NCI-H1048 (cell line): ENCODE measurements at regions not wholly inside any gene's neighbourhood (a gene's known extent, or its start where the extent isn't known, plus 50 kb on each side); places are given as distances from the start of the nearest gene placed in this dataset.
"Not testable (repeated sequence)": the region's sequence is repeated elsewhere in the genome, so short reads cannot be mapped to it uniquely, and the experiment has no call there.

Experiments
- DNase-seq: peaks from one replicate; lab custom pipeline; 2025; lab: John Stamatoyannopoulos, UW

DNA sequence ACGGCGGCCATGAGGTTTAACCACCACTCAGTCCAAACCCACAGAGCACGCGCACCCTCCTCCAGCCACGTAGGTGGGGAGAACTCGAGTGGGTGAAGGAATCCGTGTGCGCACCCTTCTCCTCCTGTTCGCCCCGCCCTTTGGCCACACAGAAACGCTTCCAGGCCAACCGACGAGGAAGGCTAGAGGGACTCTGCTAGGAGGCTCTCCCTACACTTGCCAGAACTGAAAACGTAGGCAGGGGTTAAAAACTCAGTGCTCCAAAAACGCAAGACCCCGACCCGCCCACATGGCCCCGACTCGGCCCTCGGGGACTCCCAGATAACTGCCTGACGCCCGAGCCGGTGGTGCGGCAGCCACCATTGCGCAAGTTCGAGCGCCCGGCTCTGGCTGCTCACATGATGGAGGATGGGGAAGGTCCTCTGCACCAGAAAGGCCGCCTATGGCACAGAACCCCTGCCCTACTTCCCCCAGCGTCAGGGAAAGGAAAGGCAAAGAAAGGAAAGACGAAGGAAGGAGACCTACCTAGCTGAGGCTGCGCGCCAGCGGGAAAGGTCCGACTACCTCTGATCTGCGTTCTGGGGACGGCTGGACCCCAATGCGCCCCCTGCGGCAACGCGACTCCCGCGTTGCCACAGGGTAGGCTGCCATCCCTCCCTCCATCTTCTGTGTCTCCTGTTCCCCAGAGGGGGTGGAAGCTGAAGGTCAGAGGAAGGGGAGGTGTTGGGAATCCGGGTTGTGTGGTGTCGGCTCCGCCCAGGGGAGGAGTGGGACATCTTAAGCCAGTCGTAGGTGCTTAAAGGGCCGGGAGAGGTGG, 201.9 kb upstream of the AGTR2 start:
- DNase-seq: peak; percentile 12

DNA sequence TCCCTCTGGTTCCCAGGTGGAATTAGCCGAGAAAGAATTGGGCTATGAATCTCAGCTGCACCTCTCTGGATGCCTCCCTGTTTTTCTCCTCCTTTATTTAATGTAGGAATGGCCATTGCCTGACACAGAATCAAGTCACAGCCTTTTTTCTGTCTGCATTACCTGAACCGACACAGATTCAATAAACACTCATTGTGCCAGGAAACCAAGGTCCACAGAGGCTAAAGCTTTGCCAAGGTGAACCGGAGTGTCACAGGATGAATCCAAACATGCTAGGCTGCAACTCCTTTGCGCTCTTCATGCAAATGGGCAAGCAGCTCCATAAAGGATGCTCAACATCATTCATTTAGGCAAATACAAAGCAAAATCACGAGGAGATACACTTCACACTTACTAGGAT, 199.8 kb upstream of the AGTR2 start:
- no peak for DNase-seq

DNA sequence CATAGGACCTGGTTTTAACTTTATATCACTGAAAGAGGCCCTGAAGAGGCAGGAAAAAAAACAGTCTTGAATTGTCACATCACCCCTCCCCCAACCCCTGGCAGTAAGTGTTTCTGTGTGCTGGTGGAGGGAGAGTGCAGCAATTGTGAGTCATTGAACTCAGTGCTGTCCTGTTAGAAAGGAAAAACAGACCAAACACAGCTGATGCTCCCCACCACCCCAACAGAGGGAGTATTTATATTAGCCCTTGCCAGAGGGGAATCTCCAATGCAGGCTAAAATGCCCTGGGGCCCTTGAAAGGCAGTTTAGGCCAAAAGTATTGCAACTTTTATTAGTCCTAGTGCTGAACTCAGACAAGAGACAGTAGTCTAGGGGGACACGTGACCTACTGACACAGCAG, 197.8 kb upstream of the AGTR2 start:
- no peak for DNase-seq

- no peak for DNase-seq
Measured at GRCh38 chrX:115978068-115978467, 192.5 kb upstream of the AGTR2 start.

DNA sequence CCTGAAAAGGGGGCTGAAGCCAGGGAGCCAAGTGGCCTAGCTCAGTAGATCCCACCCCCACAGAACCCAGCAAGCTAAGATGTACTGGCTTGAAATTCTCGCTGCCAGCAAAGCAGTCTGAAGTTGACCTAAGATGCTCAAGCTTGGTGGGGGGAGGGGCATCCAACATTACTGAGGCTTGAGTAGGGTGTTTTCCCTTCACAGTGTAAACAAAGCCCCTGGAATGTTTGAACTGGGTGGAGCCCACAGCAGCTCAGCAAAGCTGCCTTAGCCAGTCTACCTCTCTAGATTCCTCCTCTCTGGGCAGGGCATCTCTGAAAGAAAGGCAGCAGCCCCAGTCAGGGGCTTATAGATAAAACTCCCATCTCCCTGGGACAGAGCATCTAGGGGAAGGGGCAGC, 187.4 kb upstream of the AGTR2 start:
- not testable (repeated sequence) for DNase-seq

DNA sequence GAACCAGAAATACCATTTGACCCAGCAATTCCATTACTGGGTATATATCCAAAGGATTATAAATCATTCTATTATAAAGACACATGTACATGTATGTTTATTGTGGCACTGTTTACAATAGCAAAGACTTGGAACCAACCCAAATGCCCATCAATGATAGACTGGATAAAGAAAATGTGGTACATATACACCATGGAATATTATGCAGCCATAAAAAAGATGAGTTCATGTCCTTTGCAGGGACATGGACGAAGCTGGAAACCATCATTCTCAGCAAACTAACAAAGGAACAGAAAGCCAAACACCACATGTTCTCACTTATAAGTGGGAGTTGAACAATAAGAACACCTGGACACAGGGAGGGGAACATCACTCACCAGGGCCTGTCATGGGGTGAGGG, 183.1 kb upstream of the AGTR2 start:
- DNase-seq: not testable (repeated sequence)

DNA sequence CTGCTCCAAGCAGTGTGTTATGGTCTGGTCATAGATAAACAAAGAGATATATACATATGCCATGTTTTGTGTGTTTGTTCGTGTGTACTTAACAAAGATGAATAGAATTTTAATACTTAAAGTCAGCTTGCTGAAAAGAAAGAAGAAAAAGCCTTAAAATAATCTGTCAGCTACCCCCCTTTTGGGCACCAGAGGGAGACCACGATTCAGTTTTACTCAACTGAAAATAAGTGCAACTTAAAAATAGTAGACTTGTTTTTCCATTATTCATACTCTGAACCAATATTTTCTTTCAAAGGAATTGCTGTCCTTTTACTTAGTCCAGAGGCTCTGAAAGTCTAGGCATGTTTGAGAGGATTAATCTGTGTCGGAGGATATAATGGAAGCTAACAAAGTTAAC, 181.7 kb upstream of the AGTR2 start:
- DNase-seq: no peak

- no peak for DNase-seq
Measured at GRCh38 chrX:115989686-115990085, 180.9 kb upstream of the AGTR2 start.

- no peak for DNase-seq
Measured at GRCh38 chrX:116009346-116009745, 161.2 kb upstream of the AGTR2 start.

DNA sequence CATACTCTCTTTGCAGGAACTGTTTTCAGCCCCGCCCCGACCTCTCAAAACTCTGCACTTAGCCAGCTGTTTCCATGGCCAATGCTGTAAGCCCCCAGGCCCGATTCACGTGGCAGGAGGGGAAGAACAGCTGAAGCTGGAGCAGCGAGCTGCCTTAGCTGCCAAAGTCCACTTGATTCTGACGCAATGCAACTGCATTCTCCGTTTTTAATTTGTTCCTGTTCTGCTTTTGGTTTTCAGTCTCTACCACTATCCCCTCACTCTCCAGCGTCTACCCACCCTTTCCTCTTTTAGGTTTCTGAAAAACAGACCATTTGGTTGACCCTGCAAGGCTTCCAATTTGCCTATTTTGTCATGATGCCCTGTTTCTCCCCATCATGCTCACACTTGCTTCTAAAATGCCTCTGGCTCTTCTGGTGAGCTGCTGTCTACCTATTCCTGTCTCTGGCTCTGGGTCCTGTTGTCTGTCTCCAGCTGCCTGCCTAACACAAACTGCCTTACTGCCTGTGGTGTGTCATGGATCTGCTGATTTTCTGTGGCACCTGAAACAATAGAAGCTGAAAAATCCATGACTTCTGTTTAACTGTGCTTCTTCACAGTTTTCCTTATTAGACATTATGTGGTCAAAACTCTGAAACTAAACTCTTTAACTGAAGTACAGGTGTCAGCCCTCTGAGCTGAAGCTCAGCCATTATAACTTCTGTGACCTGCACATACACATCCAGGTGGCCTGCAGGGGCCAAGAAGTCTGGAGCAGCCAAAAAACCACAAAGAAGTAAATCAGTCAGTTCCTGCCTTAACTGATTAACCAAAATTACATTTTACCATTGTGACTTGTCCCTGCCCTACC, 160.5 kb upstream of the AGTR2 start:
- no peak for DNase-seq

GRCh38 chrX:116010939-116011338, 159.6 kb upstream of the AGTR2 start:
- no peak for DNase-seq

DNA sequence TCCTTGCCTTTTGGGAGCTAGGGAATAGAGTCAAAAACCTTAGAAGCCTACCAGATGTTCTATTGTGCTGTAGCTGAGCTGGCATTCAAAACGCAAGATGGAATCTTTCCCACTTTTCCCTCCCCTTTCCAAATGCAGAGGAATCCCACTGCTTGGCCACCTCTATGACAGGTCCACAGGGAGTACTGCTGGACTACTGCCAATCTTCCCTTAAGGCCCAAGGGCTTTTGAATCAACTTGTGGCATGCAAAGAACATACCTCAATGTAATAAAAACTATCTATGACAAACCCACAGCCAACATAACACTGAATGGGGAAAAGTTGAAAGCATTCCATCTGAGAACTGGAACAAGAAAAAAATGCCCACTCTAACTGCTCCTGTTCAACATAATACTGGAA, 139.2 kb upstream of the AGTR2 start:
- DNase-seq: no peak
